Pulmonary artery endothelial cell (primary cell): ENCODE measurements at regions not wholly inside any gene's neighbourhood (a gene's known extent, or its start where the extent isn't known, plus 50 kb on each side); places are given as distances from the start of the nearest gene placed in this dataset.

Experiments used
- DNase-seq: peaks from one replicate; pipeline ENCODE4 v3.0.0-alpha.2; 2011; ENCODE audit warnings: low read depth, low spot score

DNA sequence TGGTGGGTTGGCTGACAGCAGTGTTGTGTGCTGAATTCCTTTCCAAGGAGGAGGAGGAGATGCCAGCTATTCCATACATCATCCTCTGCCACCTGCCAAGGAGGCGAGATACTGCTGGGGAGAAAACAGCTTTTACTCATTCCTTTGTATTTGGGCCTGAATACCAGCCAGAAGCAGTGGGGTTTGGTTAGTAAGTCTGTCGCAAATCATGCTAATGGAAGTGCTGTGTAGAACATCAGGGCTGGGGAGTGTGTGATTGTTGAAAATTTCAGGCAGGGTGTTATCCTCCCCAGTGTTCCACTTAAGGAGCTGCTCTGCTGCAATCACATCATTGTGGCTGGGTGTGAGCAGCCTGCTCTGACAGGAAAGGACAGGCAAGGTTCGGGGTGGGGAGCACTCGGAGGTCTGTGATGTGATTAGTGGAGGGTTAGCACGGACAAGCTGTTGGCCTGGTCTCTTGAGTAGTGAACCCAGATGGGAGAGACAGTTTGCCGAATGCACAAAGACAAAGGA, 128.2 kb upstream of the DLX2 start:
- DNase-seq = no peak

DNA sequence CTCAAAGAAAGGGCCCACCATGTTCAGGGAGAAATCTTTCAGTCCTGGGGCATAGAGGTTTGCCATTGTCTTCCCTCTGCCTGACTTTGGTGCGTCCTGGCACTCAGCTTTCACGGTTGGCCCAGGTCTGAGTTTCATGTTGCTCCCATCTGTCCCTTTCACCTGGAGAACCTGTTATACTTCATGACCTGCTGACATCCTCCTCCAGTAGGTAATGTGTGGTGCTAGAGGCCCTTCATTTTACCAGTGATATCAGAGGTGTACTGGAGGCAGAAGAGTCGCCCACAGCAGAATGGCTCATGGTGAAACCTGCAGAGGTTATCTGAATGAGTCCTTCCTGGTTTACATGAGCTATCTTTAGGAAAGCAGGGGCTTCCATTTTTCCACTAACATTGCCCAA, 128.8 kb upstream of the DLX2 start:
- no peak for DNase-seq

DNA sequence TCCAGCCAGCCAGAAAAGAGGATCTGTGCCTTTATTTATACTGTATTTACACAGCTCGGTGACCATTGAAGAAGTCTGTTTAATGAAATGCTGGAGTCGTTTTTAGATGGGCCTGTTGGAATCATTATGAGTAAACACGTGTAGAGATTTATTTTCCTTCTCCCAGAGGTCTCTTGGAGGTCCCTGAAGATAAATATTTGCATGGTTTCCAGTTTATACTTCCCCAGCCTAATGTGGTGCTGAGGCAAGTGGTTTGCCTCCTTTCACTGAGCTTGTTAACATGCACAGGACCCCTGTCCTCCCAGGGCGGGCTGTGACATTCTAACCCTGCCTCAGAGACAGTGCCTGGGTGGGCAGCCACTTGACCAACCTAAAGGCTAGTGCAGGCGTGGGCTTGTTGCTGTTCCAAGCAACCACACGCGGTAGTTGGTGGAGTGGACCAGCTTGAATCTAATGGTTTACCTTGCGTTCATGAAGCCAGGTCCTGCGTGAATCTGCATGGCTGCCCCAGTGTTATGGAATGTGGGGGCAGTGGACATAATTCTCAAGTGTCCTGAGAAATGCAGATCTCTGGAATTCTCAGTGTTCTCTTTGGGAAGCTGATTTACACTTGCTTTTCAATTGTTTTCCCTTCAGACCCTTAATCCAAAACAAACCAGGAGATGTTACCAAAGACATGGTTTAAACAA, 130.2 kb upstream of the DLX2 start:
- no peak for DNase-seq

DNA sequence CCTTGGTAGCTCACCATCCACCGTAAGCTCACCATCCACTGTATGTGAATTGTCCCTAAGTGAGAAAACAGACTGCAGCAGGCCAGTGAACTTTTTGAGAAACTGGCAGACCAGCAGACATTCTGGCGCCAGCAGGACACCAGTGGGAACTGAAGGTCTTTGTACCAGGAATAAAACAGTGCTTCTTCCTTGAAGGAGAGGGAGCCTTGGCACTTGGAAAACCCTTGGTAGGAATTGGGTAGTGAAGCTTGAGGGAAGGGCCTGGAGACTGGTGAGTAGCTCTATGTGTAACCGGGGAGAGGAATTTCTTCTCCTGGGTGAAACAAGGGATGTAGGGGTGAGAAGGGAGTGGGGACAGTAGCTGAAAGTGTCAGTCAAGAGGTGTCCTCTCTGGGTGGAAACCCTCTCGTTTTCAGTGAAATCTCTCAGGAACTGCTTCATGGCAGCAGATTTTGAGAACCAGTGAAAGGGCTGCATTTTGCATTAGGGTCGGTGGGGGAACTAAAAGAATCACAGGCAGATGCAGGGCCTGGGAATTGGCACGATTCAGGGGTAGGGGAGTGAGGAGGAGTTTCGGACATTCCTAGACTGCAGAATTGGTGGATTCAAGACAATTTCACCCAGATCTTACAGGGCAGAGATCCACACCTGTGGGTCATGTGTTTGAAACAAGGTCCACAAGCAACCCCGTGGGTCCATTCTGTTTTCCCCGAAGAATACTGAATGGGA, 131.5 kb upstream of the DLX2 start:
- no peak for DNase-seq

DNA sequence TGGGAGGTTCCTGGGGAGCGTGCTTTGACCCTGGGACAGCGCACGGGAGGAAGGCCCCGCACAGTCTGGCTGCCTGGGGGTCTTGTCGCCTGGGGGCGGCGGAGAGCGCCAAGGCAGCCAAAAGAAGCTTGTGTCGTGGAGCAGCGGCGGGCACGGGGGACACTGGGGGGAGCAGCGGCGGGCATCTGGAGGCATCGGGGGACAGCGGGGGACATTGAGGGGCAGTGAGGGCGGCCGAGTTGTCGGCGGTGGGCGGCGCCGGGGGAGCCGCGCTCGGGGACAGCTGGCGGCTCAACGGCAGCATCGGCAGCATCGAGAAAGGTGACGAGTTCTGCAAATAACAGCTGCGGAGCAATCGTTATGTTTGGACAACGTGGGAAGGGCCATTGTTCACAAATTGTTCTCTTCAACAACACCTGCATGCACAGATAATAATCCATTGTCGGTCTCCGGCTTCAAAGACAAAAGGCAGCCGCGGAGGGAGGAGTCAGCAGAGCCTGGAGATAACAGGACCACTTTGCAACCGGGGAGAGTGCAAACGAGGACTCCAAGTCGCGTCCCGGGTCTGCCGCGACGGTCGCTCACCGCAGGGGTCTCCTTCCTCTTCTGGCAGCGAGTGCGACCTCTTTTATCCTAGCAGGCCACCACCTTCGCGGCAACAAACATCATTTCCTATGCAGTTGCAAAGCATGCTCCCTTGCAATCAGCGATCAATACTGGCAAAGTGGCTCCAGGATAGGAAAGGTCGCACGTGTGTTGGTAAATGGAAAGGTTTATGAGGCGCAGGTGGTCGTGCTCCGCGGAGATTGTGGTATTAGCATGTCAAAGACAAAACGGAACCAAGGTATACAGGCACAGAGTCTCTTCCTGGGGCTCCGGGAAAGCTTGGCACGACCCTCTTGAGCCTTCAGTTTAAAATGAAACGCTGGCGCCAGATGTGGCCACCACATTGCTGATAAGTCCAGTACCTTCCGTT, 132.3 kb upstream of the DLX2 start:
- no peak for DNase-seq

DNA sequence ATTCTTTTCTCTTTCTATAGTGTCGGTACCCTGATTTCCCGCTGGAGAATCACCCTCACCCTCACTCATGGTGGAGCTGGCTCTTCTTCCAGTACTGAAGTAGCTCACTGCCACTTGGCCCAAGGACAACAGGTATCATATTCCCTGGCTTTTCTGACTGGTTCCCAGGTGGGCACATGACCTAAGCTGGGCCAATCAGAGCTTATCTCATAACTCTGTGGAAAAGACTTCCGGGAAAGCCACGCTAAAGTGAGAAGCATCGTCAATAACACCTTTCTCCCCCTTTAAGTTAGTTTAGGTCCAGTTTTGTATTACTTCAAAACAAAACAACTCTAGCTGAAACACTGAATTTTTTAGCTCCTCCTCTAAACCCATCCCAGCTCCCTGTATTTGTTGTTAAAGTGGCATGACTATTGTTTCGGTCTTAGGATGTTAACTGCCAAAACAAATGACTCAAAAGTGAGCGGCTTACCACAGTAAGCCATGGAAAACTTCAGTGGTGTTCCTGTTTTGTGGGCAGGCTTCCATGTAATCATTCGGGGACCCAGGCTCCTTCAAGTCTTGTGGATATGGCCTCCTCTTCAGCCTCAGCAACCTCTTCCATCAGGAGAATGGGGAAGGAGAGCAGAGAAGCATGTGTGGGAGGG, 137.4 kb upstream of the DLX2 start:
- DNase-seq = no peak

DNA sequence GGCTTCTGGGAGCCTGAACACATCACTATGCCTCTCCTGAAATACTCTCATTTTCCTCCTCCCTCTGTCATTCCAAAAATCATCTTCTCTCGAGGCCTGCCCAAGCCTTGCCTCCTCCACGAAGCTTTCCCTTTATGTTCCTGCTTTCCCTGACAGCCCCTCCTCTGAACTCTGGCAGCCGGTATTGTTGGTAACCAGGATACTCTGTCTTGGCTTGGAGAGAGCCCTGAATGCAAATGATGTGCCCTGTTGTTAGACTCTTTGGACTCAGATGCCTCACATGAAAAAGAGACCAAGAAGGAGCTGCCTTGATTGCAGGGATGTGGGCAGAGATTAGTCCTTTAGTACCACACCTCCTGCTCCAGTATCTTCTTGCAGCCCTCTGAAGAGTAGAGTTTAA, 138.5 kb upstream of the DLX2 start:
- DNase-seq = no peak

DNA sequence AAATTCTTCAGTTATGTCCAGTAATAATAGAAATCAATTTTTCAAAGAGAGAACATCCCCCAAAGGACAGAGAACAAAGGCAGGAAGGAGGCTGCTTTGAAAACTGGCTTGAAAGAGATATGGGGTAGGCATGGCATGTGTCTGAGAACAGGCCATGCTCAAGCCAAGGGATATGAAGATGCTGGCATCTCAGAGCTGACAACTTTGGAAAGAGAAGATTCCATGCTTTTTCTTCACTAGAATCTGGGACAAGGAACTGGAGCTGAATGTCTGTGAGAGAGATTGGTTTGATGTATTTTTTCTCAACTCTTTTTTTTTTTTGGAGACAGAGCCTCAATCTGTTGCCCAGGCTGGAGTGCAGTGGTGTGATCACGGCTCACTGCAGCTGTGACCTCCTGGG, 139.8 kb upstream of the DLX2 start:
- no peak for DNase-seq

DNA sequence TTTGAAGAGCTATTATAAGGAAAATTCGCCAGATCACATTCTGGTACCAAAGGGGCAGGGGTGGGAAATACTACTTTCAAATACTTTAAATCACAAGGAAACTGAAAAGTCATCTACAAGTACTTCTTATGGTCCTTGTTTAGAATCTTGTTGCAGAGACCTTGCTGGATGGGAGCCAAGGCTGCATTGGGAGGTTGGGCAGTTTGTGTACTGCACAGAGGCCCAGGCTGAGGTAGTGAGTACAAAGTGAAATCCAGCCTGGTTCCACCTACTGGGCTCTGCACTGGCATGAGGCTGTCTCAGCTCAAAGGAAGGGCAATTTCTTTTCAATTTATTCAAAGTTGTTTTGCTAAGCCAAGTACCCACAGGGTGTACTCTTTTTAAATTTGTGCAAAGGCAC, 140.3 kb upstream of the DLX2 start:
- no peak for DNase-seq

DNA sequence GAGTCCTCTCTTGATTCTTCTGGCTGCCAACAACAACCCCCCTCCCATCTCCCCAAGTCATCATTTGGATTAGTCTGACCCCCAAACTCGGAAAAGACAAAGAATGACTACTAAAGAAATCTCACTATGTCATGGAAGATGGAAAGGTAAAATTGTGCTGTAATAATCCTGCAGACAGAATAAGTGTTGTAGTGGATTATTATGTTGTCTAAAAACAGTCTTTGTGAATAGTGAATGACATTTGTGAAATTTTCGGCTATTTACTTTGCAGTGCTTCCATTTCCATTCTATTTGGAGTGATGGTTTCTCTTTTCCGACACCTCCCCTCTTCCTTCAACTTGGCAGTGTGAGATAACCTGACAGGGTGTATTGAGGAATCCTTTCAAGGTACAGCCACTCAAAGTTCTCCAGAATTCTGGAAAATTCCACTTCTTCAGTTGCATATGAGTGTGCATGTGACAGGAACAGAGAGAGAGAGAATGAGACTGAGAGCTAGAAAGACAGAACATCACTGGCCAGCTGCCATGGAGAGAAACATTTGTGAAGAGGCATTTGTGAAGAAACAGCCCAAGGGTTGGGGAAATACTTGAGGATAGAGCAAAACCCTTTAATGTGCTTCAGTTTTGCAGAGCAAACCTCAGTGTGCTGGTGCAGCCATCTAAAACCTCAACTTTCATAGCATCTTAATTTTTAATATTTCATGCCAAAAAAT, 141.9 kb upstream of the DLX2 start:
- DNase-seq = no peak

DNA sequence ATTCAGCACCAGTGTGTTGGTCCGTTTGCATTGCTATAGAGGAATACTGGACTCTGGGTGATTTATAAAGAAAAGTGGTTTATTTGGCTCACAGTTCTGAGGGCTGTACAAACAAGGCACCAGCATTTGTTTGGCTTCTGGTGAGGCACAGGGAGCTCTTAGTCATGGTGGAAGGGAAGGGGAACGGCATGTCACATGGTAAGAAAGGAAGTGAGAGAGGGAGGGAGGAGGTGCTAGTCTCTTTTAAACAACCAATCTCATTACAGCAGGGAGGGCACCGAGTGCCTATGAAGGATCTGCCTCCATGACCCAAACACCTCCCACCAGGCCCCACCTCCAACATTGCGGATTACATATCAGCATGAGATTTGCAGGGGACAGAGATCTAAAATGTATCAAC, 143.9 kb upstream of the DLX2 start:
- DNase-seq = no peak

DNA sequence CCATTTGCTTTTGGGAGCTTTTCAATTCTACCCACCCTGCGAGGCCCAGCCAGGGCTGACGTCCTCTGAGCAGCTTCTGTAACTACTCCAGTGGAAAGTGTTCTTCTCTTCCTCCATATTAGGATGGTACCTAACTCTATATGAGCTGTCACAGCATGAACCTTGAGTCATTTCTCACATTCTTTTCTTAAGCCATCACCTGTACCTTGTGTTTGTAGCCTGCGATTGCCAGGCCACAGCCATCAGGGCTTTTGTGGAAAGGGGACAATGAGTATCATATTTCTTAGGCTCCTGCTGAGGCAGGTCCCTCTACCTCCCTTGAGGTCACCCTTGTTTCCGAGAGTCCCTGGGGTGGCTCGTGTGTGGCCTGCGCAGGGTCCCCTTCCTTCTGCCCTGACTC, 144.5 kb upstream of the DLX2 start:
- no peak for DNase-seq

DNA sequence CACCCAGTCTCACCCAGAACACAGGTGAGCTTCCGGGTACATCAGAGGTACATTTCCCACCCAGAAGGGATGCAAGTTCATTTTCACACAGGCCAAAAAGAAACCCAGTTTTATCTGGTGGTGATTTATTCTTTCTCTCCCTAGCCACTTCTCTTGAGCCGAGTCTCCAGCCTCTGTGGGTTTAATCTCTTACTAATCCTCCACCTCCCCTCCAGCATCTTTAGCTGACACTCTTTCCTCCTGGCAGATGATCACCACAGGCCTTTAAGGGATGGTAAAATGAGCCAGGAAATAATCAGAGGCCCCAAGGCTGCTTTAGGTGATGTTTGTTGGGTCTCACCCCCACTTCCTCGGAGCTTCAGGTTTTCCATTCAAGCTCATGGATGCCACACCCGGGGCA, 145.7 kb upstream of the DLX2 start:
- DNase-seq = no peak

DNA sequence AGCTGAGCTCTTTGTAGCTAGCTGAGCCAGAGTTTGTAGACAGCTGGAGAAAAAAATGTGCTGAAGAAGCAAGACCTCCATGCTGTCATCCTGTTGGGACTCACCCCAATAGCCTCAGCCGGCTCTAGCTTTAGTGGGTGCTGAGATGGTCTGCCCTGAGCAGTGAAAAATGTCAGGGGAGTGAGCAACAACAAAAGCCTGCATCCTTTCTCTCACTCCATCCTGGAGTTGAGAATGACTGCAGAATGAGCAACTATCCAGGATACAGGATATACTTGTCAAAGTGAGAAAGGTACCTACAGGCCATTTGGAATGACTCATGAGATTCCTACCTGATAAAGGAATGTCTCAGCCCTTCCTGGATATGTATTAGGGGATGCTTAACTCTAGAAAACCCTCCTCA, 146.1 kb upstream of the DLX2 start:
- DNase-seq = no peak

DNA sequence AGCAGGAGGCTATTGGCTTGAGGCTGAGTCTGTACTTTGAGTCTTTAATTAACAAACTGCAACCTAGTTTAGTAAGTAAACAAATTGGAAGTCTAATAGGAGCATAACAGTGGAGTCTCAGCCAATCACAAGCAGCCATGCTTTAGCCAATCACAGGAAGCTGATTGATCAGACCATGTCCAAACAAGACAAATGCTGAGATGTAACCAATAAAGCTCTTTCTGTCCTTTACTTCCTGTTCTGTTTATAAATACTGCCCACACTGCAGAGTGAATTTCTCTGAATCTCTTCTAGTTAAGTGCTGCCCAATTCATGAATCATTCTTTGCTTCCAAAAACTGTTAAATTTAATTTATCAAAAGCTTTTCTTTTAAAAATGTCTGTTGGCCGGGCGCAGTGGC, 146.6 kb upstream of the DLX2 start:
- no peak for DNase-seq

DNA sequence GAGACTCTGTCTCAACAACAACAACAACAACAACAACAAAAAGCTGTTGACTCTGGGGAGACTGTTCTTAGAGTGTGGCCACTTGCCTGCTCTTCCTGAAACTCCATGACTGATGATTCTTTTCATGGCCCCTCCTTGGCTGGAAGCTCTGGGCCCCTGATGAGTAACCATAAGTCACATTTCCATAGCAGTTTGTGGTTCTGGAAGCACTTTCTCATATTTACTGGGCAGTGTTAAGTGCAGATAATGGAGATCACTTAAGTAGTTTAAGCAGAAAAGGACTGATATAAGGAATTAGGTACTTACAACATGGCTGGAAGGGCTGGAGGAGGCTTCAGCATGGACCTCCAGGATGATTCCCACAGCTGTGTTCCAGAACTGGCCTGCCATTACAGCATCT, 147.3 kb upstream of the DLX2 start:
- DNase-seq = no peak

DNA sequence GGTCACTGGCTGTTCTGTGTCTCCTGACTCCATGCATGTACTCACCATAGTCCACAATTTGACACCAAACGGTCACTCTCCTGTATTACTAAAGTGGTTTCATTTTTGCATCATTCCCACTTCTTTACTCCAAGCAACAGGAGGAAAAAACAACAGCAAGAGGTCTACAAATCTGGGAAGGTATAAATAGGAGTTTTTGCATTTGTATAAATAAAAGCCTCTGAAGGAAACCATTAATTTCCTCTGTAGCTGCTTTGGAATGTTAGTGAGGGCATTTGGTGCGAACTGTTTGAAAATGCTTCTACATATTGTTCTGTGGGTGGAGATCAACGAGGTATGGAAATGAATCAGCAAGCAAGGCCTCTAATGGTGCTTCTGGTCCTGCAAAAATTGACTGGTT, 148.5 kb upstream of the DLX2 start:
- peak; percentile 74 for DNase-seq

DNA sequence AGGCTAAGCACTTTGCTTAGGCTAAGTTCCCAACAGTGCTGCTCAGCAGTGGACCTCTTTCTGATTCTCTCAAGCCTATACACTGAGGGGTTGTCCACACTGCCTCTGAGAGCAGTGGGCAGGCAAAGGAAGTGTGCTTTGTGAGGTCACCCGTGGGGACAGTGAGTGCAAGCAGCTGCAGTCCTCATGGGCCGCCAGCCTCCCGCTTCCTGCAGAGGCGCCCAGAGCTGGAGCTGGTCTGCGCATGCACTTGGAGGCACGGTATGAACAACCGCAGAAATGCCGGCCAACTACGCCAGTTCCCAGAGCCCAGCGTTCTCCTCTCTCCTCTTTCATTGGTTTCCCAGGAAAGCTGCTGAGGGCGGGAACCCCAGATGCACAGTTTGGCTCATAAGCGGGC, 149.5 kb upstream of the DLX2 start:
- no peak for DNase-seq

DNA sequence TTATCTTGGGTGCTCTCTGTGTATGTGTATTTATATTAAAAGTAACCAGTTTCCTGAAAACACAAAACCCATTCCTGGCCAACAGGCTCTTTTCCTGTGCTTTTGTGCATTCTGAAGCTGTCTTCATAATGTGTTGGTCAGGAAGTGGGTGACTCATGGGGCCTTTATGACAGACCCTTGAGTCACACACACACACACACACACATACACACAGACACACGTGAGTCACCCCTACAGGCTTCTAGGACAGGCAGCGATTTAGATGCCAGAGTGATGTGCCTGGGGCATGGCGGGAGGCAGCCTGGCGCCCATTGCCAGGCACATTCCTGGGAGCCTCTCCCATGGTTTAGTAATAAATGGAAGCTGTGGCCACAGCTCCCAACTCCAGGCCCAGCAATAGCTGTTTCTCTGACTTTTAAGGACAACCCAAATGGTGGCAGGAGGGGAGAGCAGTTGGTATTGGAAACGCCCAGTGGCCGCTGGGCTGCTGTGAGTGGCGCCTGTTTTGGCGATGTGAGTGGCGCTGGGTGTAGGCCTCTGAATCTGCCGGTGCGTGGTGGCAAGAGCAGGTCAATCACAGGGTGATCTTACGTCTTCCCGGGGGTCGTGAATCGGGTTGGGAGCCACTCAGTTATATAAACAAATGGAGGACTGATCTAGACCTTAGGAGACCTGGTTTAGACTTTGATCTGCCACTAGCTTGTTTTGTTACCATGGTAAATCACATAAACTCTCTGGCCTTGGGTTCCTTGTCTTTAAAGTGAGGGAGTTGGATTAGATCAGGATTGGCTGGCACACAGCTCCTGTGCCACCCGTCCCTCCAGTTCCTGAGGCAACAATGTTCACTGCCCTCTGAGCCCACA, 150.7 kb upstream of the DLX2 start:
- peak; percentile 99 for DNase-seq

DNA sequence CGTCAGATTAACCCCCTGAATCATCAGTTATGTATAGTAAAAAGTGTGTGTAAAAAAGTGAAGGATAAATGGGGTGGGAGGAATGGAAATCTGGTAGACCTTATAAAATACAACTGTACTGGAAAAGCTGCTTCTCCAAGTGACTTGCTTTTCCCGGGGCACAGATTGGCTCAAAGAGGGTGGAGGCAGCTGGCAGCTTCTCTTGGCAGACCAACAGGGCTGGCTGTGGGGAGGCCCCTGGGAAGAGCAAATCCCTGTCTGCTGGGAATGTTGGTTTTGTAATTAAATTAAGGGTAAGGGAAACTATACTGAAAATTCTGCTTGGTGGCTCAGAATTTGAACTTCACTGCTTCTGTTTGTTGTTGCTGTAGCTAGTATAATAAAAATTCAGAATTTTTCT, 154.2 kb upstream of the DLX2 start:
- DNase-seq = no peak
